NOMO-1 treated with DMSO at 0.1 percent for 48 hours (cell line): ENCODE measurements at regions not wholly inside any gene's neighbourhood (a gene's known extent, or its start where the extent isn't known, plus 50 kb on each side); places are given as distances from the start of the nearest gene placed in this dataset.
"Not testable (repeated sequence)": the region's sequence is repeated elsewhere in the genome, so short reads cannot be mapped to it uniquely, and the experiment has no call there.

ENCODE experiments used
- DNase-seq: peaks from one replicate; lab custom pipeline; 2025; ENCODE audit not compliant: unreplicated experiment; lab: John Stamatoyannopoulos, UW

- DNase-seq: no peak
These were observed 682.1 kb upstream of the NRP1 start for GRCh38 chr10:34016576-34016975.

- DNase-seq: no peak
These were observed 681.2 kb upstream of the NRP1 start for GRCh38 chr10:34015700-34016099.

- no peak for DNase-seq
These were observed 678.8 kb upstream of the NRP1 start for GRCh38 chr10:34013235-34013634.

- DNase-seq: no peak
These were observed 676.4 kb upstream of the NRP1 start for GRCh38 chr10:34010891-34011290.

GRCh38 chr10:34010228-34010627 lies 675.8 kb upstream of the NRP1 start:
- DNase-seq: not testable (repeated sequence)

GRCh38 chr10:34008656-34009055 lies 674.2 kb upstream of the NRP1 start:
- DNase-seq: no peak

- DNase-seq: no peak
These were observed 672.0 kb upstream of the NRP1 start for GRCh38 chr10:34006471-34006870.

- no peak for DNase-seq
These were observed 669.1 kb upstream of the NRP1 start for GRCh38 chr10:34003561-34003960.

GRCh38 chr10:34002896-34003295 lies 668.4 kb upstream of the NRP1 start:
- DNase-seq: no peak

- no peak for DNase-seq
These were observed 667.4 kb upstream of the NRP1 start for GRCh38 chr10:34001831-34002230.

- no peak for DNase-seq
These were observed 666.7 kb upstream of the NRP1 start for GRCh38 chr10:34001087-34001580.

GRCh38 chr10:33993917-33994316 lies 659.5 kb upstream of the NRP1 start:
- no peak for DNase-seq

GRCh38 chr10:33991924-33992323 lies 657.5 kb upstream of the NRP1 start:
- DNase-seq: no peak

GRCh38 chr10:33986515-33986914 lies 652.0 kb upstream of the NRP1 start:
- no peak for DNase-seq

GRCh38 chr10:33986016-33986415 lies 651.5 kb upstream of the NRP1 start:
- no peak for DNase-seq

- DNase-seq: no peak
These were observed 648.5 kb upstream of the NRP1 start for GRCh38 chr10:33982995-33983394.

GRCh38 chr10:33981301-33981700 lies 646.8 kb upstream of the NRP1 start:
- DNase-seq: no peak

- no peak for DNase-seq
These were observed 644.7 kb upstream of the NRP1 start for GRCh38 chr10:33979195-33979594.

GRCh38 chr10:33975481-33975880 lies 641.0 kb upstream of the NRP1 start:
- DNase-seq: no peak

GRCh38 chr10:33974976-33975478 lies 640.6 kb upstream of the NRP1 start:
- DNase-seq: no peak

- DNase-seq: no peak
These were observed 634.5 kb upstream of the NRP1 start for GRCh38 chr10:33968983-33969382.

- DNase-seq: no peak
These were observed 633.2 kb upstream of the NRP1 start for GRCh38 chr10:33967606-33968120.

- DNase-seq: no peak
These were observed 632.5 kb upstream of the NRP1 start for GRCh38 chr10:33966946-33967345.
